Nephron progenitor cell (in vitro differentiated cells): ENCODE measurements at regions not wholly inside any gene's neighbourhood (a gene's known extent, or its start where the extent isn't known, plus 50 kb on each side); places are given as distances from the start of the nearest gene placed in this dataset.

Experiments used
- DNase-seq: peaks from one replicate; pipeline ENCODE4 v3.0.0; 2021
- H3K27ac Mint-ChIP-seq: 2 replicates; pipeline ENCODE4 v1.8.0; 2021; ENCODE audit warnings: mild to moderate bottlenecking, moderate library complexity, mixed read lengths
- H3K27me3 Mint-ChIP-seq: 2 replicates; pipeline ENCODE4 v1.8.0; 2021; ENCODE audit warnings: mild to moderate bottlenecking, low read depth, mixed read lengths; ENCODE audit not compliant: poor library complexity
- H3K36me3 Mint-ChIP-seq: 2 replicates; pipeline ENCODE4 v1.8.0; 2021; ENCODE audit warnings: low read depth, mixed read lengths
- H3K4me1 Mint-ChIP-seq: 2 replicates; pipeline ENCODE4 v1.8.0; 2021; ENCODE audit warnings: mixed read lengths
- H3K4me3 Mint-ChIP-seq: 2 replicates; pipeline ENCODE4 v1.8.0; 2021; ENCODE audit warnings: mild to moderate bottlenecking, moderate library complexity, mixed read lengths
- H3K9me3 Mint-ChIP-seq: 2 replicates; pipeline ENCODE4 v1.8.0; 2021; ENCODE audit warnings: mild to moderate bottlenecking, moderate library complexity, mixed read lengths
- TF ChIP-seq, protein P1 (sequence below): fragments of 200-600 bp; sonication (generic); IDR thresholded peaks from 2 replicates; pipeline ENCODE4 v1.5.0; 2021; ENCODE audit warnings: antibody characterized with exemption

DNA sequence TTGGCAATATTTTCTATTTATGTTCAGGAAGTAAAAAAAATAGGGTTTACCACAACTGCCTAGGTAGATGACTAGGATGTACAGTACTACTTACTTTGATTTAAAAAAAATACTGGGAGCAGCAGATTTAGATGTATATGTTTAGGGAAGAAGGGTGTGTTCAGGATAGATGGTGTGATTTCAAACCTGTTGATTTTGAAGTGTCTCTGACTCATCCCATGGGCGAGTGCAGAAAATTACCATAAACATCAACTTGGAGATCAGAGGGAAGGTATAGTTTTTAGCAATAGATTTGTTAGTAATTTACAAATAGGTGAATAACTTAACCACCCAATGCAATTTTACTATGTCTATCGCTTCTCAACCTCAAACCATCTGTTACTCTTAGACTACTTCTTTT lies 214.8 kb downstream of the NDFIP2 start:
- Mint-ChIP-seq H3K36me3 (no peaks in the 10 kb centered on the region), H3K4me1 (no peaks in the 10 kb centered on the region), H3K4me3 (no peak overlapping the region), H3K27me3 (no peaks in the 10 kb centered on the region), H3K9me3 (peaks cover 3% of the 10 kb centered on the region), H3K27ac (no peak overlapping the region)
- TF ChIP-seq, protein P1, sequence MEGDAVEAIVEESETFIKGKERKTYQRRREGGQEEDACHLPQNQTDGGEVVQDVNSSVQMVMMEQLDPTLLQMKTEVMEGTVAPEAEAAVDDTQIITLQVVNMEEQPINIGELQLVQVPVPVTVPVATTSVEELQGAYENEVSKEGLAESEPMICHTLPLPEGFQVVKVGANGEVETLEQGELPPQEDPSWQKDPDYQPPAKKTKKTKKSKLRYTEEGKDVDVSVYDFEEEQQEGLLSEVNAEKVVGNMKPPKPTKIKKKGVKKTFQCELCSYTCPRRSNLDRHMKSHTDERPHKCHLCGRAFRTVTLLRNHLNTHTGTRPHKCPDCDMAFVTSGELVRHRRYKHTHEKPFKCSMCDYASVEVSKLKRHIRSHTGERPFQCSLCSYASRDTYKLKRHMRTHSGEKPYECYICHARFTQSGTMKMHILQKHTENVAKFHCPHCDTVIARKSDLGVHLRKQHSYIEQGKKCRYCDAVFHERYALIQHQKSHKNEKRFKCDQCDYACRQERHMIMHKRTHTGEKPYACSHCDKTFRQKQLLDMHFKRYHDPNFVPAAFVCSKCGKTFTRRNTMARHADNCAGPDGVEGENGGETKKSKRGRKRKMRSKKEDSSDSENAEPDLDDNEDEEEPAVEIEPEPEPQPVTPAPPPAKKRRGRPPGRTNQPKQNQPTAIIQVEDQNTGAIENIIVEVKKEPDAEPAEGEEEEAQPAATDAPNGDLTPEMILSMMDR = no peak
- DNase-seq = no peak

DNA sequence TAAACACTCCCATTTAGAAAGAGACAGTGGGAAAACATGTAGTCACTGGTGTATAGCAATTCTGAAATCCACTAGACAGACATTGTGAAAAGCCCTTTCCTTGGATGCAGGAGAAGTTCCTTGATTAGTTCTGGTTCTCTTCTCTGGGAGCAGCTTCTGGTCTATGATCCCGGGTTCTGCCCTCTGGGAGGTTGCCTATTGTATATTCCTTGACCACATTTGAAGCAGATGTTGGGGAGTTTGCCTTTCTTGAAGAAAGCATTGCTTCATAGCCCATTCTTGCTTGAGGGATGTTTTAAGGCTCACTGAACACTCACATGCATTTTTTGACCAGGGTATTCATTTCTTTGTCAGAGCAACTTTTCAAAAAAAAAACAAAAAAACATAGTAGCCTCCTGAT lies 211.9 kb downstream of the NDFIP2 start:
- H3K27me3 Mint-ChIP-seq = no peaks in the 10 kb centered on the region
- H3K36me3 Mint-ChIP-seq = no peaks in the 10 kb centered on the region
- no peak overlapping the region for H3K4me3 Mint-ChIP-seq
- TF ChIP-seq, protein P1 = no peak
- no peak overlapping the region for H3K27ac Mint-ChIP-seq
- H3K9me3 Mint-ChIP-seq = peaks cover 3% of the 10 kb centered on the region
- no peaks in the 10 kb centered on the region for H3K4me1 Mint-ChIP-seq
- no peak for DNase-seq

DNA sequence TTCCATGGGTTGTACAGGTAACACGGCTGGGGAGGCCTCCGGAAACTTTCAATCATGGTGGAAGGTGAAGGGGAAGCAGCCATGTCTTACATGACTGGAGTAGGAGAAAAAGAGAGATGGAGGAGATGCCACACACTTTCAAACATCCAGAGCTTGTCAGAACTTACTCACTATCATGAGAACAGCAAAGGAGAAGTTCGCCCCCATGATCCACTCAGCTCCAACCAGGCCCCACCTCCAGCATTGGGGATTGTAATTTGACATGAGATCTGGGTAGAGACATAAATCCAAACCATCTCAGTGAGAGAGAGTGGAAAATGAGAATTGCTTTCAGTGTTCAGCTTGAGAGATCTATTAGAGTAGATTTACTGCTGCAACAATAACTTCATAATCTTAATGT lies 210.9 kb downstream of the NDFIP2 start:
- Mint-ChIP-seq H3K4me1 (no peaks in the 10 kb centered on the region), H3K4me3 (no peak overlapping the region), H3K36me3 (no peaks in the 10 kb centered on the region), H3K27me3 (no peaks in the 10 kb centered on the region), H3K27ac (no peak overlapping the region), H3K9me3 (peaks cover 3% of the 10 kb centered on the region)
- no peak for DNase-seq
- TF ChIP-seq, protein P1 = no peak

DNA sequence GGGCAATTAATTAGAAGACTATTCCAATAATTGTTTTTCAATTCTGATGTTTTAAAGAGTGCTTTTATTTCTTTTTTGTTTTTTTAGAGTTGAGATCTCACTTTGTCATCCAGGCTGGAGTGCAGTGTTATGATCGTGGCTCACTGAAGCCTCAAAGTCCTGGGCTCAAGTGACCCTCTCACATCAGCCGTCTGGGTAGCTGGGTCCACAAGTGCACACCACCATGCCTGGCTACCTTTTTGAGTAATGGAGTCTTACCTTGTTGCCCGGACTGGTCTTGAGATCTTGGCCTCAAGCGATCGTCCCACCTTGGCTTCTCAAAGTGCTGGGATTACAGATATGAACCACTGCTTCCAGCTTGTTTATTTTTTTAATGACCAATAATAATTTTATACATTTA lies 207.8 kb downstream of the NDFIP2 start:
- Mint-ChIP-seq H3K27me3 (no peaks in the 10 kb centered on the region), H3K9me3 (peaks cover 2% of the 10 kb centered on the region), H3K4me1 (no peaks in the 10 kb centered on the region), H3K27ac (no peak overlapping the region), H3K36me3 (no peaks in the 10 kb centered on the region), H3K4me3 (no peak overlapping the region)
- TF ChIP-seq, protein P1 = no peak
- no peak for DNase-seq

DNA sequence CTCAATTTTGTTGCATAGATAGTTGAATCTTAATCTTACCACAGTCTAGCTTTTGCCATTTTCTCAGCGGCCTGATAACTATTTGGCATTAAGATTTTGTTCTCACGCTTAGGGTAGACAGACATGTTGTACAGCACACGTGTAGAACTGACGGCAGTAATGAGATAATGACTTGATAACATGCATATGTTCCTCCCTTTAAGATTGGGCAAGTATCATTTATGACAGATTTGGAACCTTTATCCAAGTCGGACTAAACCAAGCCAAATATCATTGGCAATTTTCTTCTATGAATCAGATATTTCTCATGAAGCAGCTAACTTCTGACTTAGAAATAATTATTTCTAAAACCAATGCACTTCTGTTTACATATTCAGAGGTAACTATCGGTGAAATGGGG lies 205.5 kb downstream of the NDFIP2 start:
- H3K36me3 Mint-ChIP-seq = peaks cover 9% of the 10 kb centered on the region
- TF ChIP-seq, protein P1 = no peak
- no peaks in the 10 kb centered on the region for H3K27me3 Mint-ChIP-seq
- H3K27ac Mint-ChIP-seq = no peak overlapping the region
- no peaks in the 10 kb centered on the region for H3K4me1 Mint-ChIP-seq
- no peak overlapping the region for H3K4me3 Mint-ChIP-seq
- H3K9me3 Mint-ChIP-seq = peaks cover 13% of the 10 kb centered on the region
- no peak for DNase-seq

DNA sequence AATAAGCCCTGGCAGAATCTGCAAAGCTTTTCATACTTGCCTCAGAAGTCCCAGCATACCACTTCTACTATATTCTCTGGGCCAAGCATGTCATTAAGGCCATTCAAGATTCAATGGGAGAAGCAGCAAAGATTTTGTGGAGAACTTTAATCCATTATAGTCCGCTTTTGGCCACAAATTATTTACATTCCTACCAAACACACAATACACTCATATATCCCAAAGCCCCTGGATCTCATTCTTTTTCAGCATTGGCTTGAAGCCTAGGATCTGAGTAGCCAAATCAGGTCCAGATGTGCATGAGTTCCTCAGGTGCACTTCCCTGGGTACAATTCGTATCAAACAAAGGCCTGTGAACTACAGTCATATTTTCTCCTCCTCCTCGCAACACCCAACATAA lies 203.4 kb downstream of the NDFIP2 start:
- no peak overlapping the region for H3K27ac Mint-ChIP-seq
- H3K27me3 Mint-ChIP-seq = no peaks in the 10 kb centered on the region
- no peak overlapping the region for H3K4me3 Mint-ChIP-seq
- peaks cover 10% of the 10 kb centered on the region for H3K4me1 Mint-ChIP-seq
- peaks cover 13% of the 10 kb centered on the region for H3K9me3 Mint-ChIP-seq
- peaks cover 9% of the 10 kb centered on the region for H3K36me3 Mint-ChIP-seq
- DNase-seq = no peak
- TF ChIP-seq, protein P1 = no peak
